ENCODE measurements at regions not wholly inside any gene's neighbourhood (a gene's known extent, or its start where the extent isn't known, plus 50 kb on each side); places are given as distances from the start of the nearest gene placed in this dataset.

DNA sequence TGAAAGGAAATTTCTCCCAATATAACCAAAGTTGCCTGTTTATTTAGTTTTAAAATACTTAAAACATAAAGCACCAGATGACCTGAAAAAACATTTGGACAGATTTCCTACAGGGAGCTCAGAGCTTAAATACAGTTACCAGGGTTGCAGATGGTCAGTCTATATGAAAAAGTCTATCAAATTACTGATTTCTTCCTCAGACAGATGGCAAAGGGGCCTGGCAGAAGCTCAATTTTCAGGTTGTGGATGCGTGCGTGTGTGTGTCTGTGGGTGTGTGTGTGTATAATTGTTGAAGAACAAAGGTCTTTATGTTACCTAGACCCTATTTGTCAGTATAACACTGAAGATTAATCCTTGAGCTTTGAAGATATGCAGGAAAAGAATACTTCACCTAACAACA lies 169.4 kb downstream of the MAD2L1 start:
- TF ChIP-seq EZH2 (IDR thresholded peaks at IDR 0.05): no peak
- no peak for TF ChIP-seq FOXP2 (optimal IDR thresholded peaks at IDR 0.05; ENCODE audit: control extremely low read depth, extremely low read length, insufficient read depth)
- no peak for TF ChIP-seq POLR2AphosphoS5 (IDR thresholded peaks at IDR 0.05; ENCODE audit: borderline replicate concordance, low read depth, low read length)
